BLaER1 (cell line): ENCODE measurements at regions not wholly inside any gene's neighbourhood (a gene's known extent, or its start where the extent isn't known, plus 50 kb on each side); places are given as distances from the start of the nearest gene placed in this dataset.
"Not testable (repeated sequence)": the region's sequence is repeated elsewhere in the genome, so short reads cannot be mapped to it uniquely, and the experiment has no call there.

ENCODE experiments used
- H3K27ac ChIP-seq: shearing (Covaris generic); formaldehyde crosslinking; 2 replicates; pipeline ENCODE4 v1.8.1; 2022
- H3K27me3 ChIP-seq: shearing (Covaris generic); formaldehyde crosslinking; 2 replicates; pipeline ENCODE4 v1.8.1; 2022
- H3K36me3 ChIP-seq: shearing (Covaris generic); formaldehyde crosslinking; 2 replicates; pipeline ENCODE4 v1.8.1; 2022
- H3K4me1 ChIP-seq: shearing (Covaris generic); formaldehyde crosslinking; 2 replicates; pipeline ENCODE4 v1.8.1; 2022
- H3K4me2 ChIP-seq: shearing (Covaris generic); formaldehyde crosslinking; 2 replicates; pipeline ENCODE4 v1.8.1; 2022
- H3K4me3 ChIP-seq: shearing (Covaris generic); formaldehyde crosslinking; 2 replicates; pipeline ENCODE4 v1.8.1; 2022
- H3K9ac ChIP-seq: shearing (Covaris generic); formaldehyde crosslinking; 2 replicates; pipeline ENCODE4 v1.8.1; 2022
- H3K9me3 ChIP-seq: shearing (Covaris generic); formaldehyde crosslinking; 2 replicates; pipeline ENCODE4 v1.8.1; 2022
- H4K20me1 ChIP-seq: shearing (Covaris generic); formaldehyde crosslinking; 2 replicates; pipeline ENCODE4 v1.8.1; 2022
- Cebpa-rat ChIP-seq: shearing (Covaris generic); IDR thresholded peaks from 2 replicates; pipeline ENCODE4 v1.8.1; 2022

GRCh38 chr11:23201936-23202522 lies 341.8 kb upstream of the CCDC179 start:
- Histone ChIP-seq H3K9me3 (peaks cover 43% of the 10 kb centered on the region), H3K27me3 (no peaks in the 10 kb centered on the region), H4K20me1 (no peaks in the 10 kb centered on the region), H3K4me3 (no peak overlapping the region), H3K27ac (no peak overlapping the region), H3K4me2 (no peak overlapping the region), H3K9ac (no peak overlapping the region), H3K36me3 (no peaks in the 10 kb centered on the region), H3K4me1 (no peaks in the 10 kb centered on the region)
- no peak for TF ChIP-seq Cebpa-rat

- no peaks in the 10 kb centered on the region for H3K4me1 ChIP-seq
- peaks cover 43% of the 10 kb centered on the region for H3K9me3 ChIP-seq
- H3K4me2 ChIP-seq, result no peak overlapping the region
- 0 out of 2 replicates have a peak overlapping the region, but pooled peaks have one; percentile 5 for H3K4me3 ChIP-seq
- H3K36me3 ChIP-seq, result no peaks in the 10 kb centered on the region
- H4K20me1 ChIP-seq, result no peaks in the 10 kb centered on the region
- no peak for TF ChIP-seq Cebpa-rat
- H3K27ac ChIP-seq, result no peak overlapping the region
- H3K9ac ChIP-seq, result no peak overlapping the region
- no peaks in the 10 kb centered on the region for H3K27me3 ChIP-seq
These were observed 342.3 kb upstream of the CCDC179 start for GRCh38 chr11:23202611-23203010.

DNA sequence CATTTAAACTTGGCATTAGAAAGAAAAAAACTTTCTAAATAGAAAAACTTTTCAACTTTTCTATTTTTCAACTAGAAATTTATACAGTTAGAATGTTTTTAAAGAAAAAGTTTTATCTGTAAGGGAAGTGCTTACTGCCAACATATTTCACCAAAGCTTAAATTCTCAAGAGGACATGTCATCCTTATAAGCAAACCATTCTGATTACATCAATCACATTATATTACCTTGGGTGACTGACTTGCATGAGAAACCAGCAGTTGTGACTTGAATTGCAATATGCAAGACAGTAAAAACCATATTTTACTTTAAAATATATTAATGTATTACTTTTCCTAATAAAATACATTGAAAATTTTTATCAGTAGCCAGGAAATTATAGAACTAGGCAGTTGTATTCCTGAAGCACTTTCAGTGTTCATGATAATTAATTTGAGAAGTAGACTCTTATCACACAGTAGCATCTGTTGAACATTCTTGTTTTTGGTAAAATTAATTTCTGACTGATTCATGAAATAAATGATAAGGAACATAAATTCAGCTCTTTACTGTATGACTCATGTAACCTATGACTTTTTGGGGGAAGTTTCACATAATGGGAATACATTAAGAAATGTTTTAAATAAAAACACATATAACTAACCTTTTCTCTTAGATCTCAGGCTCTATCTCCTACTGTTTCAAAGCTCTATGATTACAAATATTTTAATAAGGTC lies 345.0 kb upstream of the CCDC179 start:
- H3K27ac ChIP-seq, result no peak overlapping the region
- no peak overlapping the region for H3K4me3 ChIP-seq
- no peak overlapping the region for H3K4me2 ChIP-seq
- no peaks in the 10 kb centered on the region for H3K27me3 ChIP-seq
- no peak for TF ChIP-seq Cebpa-rat
- H4K20me1 ChIP-seq, result no peaks in the 10 kb centered on the region
- no peaks in the 10 kb centered on the region for H3K36me3 ChIP-seq
- H3K9ac ChIP-seq, result no peak overlapping the region
- H3K4me1 ChIP-seq, result no peaks in the 10 kb centered on the region
- peaks cover 23% of the 10 kb centered on the region for H3K9me3 ChIP-seq

- Histone ChIP-seq H4K20me1 (no peaks in the 10 kb centered on the region), H3K27ac (no peak overlapping the region), H3K4me1 (no peaks in the 10 kb centered on the region), H3K9me3 (peaks cover 20% of the 10 kb centered on the region), H3K27me3 (no peaks in the 10 kb centered on the region), H3K36me3 (no peaks in the 10 kb centered on the region), H3K4me2 (no peak overlapping the region), H3K9ac (no peak overlapping the region), H3K4me3 (no peak overlapping the region)
- TF ChIP-seq Cebpa-rat, result no peak
These were observed 346.6 kb upstream of the CCDC179 start for GRCh38 chr11:23206741-23207336.

- no peaks in the 10 kb centered on the region for H3K9me3 ChIP-seq
- H3K9ac ChIP-seq, result no peak overlapping the region
- H3K27ac ChIP-seq, result no peak overlapping the region
- peaks cover 4% of the 10 kb centered on the region; the same call in 1 of the 2 replicates for H3K4me1 ChIP-seq
- H3K36me3 ChIP-seq, result no peaks in the 10 kb centered on the region
- no peak overlapping the region for H3K4me3 ChIP-seq
- no peaks in the 10 kb centered on the region for H4K20me1 ChIP-seq
- no peaks in the 10 kb centered on the region for H3K27me3 ChIP-seq
- no peak for TF ChIP-seq Cebpa-rat
- H3K4me2 ChIP-seq, result no peak overlapping the region
These were observed 350.9 kb upstream of the CCDC179 start for GRCh38 chr11:23211221-23211620.

DNA sequence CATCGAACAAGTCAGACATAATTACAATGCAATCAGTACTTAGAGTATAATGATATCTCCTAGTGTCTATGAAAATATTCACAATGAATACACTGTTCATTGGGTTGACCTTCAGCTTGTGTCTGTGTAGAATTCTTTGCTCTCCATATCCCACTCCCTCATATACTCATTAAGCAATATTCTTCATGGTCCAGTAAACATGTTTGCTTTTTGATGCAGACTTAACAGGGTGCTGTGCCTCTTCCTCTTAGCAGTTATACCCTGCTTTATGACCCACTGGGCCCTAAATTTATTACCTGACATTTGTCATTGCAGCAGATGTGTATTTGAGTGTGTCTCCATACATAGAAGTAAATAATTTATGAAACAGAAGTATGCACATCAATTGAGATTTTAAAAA lies 352.5 kb upstream of the CCDC179 start:
- H3K36me3 ChIP-seq, result no peaks in the 10 kb centered on the region
- H3K27me3 ChIP-seq, result no peaks in the 10 kb centered on the region
- no peak for TF ChIP-seq Cebpa-rat
- H3K4me2 ChIP-seq, result no peak overlapping the region
- no peak overlapping the region for H3K4me3 ChIP-seq
- no peaks in the 10 kb centered on the region for H3K9me3 ChIP-seq
- no peaks in the 10 kb centered on the region for H4K20me1 ChIP-seq
- H3K9ac ChIP-seq, result no peak overlapping the region
- no peak overlapping the region for H3K27ac ChIP-seq
- H3K4me1 ChIP-seq, result peaks cover 4% of the 10 kb centered on the region; the same call in 1 of the 2 replicates

- Histone ChIP-seq H4K20me1 (no peaks in the 10 kb centered on the region), H3K27me3 (no peaks in the 10 kb centered on the region), H3K9me3 (no peaks in the 10 kb centered on the region), H3K4me3 (no peak overlapping the region), H3K27ac (no peak overlapping the region), H3K36me3 (no peaks in the 10 kb centered on the region), H3K4me1 (peaks cover 4% of the 10 kb centered on the region; the same call in 1 of the 2 replicates), H3K4me2 (no peak overlapping the region), H3K9ac (no peak overlapping the region)
- TF ChIP-seq Cebpa-rat, result no peak
These were observed 356.8 kb upstream of the CCDC179 start for GRCh38 chr11:23217072-23217471.

DNA sequence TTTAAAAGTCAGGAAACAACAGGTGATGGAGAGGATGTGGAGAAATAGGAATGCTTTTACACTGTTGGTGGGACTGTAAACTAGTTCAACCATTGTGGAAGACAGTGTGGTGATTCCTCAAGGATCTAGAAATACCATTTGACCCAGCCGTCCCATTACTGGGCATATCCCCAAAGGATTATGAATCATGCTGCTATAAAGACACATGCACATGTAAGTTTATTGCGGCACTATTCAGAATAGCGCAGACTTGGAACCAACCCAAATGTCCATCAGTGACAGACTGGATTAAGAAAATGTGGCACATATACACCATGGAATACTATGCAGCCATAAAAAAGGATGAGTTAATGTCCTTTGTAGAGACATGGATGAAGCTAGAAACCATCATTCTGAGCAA lies 359.8 kb upstream of the CCDC179 start:
- H3K9ac ChIP-seq, H4K20me1 ChIP-seq, H3K4me3 ChIP-seq, H3K4me1 ChIP-seq, H3K36me3 ChIP-seq, H3K9me3 ChIP-seq, H3K27me3 ChIP-seq, H3K27ac ChIP-seq, H3K4me2 ChIP-seq: not testable (repeated sequence)

GRCh38 chr11:23221366-23221765 lies 361.1 kb upstream of the CCDC179 start:
- no peaks in the 10 kb centered on the region for H3K9me3 ChIP-seq
- no peaks in the 10 kb centered on the region for H3K27me3 ChIP-seq
- no peak overlapping the region for H3K9ac ChIP-seq
- no peak for TF ChIP-seq Cebpa-rat
- H3K4me3 ChIP-seq, result no peak overlapping the region
- no peaks in the 10 kb centered on the region for H3K4me1 ChIP-seq
- no peaks in the 10 kb centered on the region for H4K20me1 ChIP-seq
- H3K27ac ChIP-seq, result no peak overlapping the region
- no peak overlapping the region for H3K4me2 ChIP-seq
- H3K36me3 ChIP-seq, result no peaks in the 10 kb centered on the region

- Histone ChIP-seq H3K4me1 (no peaks in the 10 kb centered on the region), H3K27ac (no peak overlapping the region), H3K36me3 (no peaks in the 10 kb centered on the region), H3K27me3 (no peaks in the 10 kb centered on the region), H3K4me2 (no peak overlapping the region), H3K4me3 (no peak overlapping the region), H4K20me1 (no peaks in the 10 kb centered on the region), H3K9ac (no peak overlapping the region), H3K9me3 (no peaks in the 10 kb centered on the region)
- TF ChIP-seq Cebpa-rat, result no peak
These were observed 366.2 kb upstream of the CCDC179 start for GRCh38 chr11:23226331-23227077.
